ENCODE measurements at regions not wholly inside any gene's neighbourhood (a gene's known extent, or its start where the extent isn't known, plus 50 kb on each side); places are given as distances from the start of the nearest gene placed in this dataset.

- ChIA-PET CTCF (no interaction called here), POLR2A (no interaction called here)
- DNase-seq (ENCODE audit: extremely low spot score), result no peak
- TF ChIP-seq CTCF (IDR thresholded peaks at IDR 0.05; ENCODE audit: control extremely low read depth, extremely low read depth, low read depth, missing control alignments), result no peak
These were observed 288.0 kb downstream of the SLC6A15 start for GRCh38 chr12:84624601-84625000.

- ChIA-PET POLR2A (no interaction called here), CTCF (interaction anchor here (1.1 kb wide), 1 partner anchor 18 kb away, joined by 3 read pairs; no protein-coding TSS in a partner anchor)
- no peak for DNase-seq (ENCODE audit: extremely low spot score)
- no peak for TF ChIP-seq CTCF (IDR thresholded peaks at IDR 0.05; ENCODE audit: control extremely low read depth, extremely low read depth, low read depth, missing control alignments)
These were observed 293.5 kb downstream of the SLC6A15 start for GRCh38 chr12:84619053-84619571.

GRCh38 chr12:84607170-84607819, 305.3 kb downstream of the SLC6A15 start:
- ChIA-PET POLR2A (no interaction called here), CTCF (no interaction called here)
- no peak for DNase-seq (ENCODE audit: extremely low spot score)
- TF ChIP-seq CTCF (IDR thresholded peaks at IDR 0.05; ENCODE audit: control extremely low read depth, extremely low read depth, low read depth, missing control alignments), result no peak

GRCh38 chr12:84605983-84606382, 306.6 kb downstream of the SLC6A15 start:
- TF ChIP-seq CTCF (IDR thresholded peaks at IDR 0.05; ENCODE audit: control extremely low read depth, extremely low read depth, low read depth, missing control alignments), result no peak
- CTCF ChIA-PET, result no interaction called here
- no peak for DNase-seq (ENCODE audit: extremely low spot score)
- POLR2A ChIA-PET, result no interaction called here

- no peak for TF ChIP-seq CTCF (IDR thresholded peaks at IDR 0.05; ENCODE audit: control extremely low read depth, extremely low read depth, low read depth, missing control alignments)
- ChIA-PET CTCF (interaction anchor here (0.9 to 1.4 kb wide), 2 partner anchors 8 to 10 kb away, joined by 3 to 4 read pairs; no protein-coding TSS in a partner anchor), POLR2A (no interaction called here)
- DNase-seq (ENCODE audit: extremely low spot score), result no peak
These were observed 308.0 kb downstream of the SLC6A15 start for GRCh38 chr12:84604551-84604950.

GRCh38 chr12:84603484-84604248, 308.9 kb downstream of the SLC6A15 start:
- CTCF ChIA-PET, result interaction anchor here (0.9 to 1.4 kb wide), 2 partner anchors 7 to 9 kb away, joined by 3 to 4 read pairs; no protein-coding TSS in a partner anchor
- TF ChIP-seq CTCF (IDR thresholded peaks at IDR 0.05; ENCODE audit: control extremely low read depth, extremely low read depth, low read depth, missing control alignments), result no peak
- POLR2A ChIA-PET, result no interaction called here

More at GRCh38 chr12:84603484-84604248, 308.9 kb downstream of the SLC6A15 start:
- DNase-seq (ENCODE audit: extremely low spot score), result no peak

All from GM10248 (cell line).